ENCODE measurements at regions not wholly inside any gene's neighbourhood (a gene's known extent, or its start where the extent isn't known, plus 50 kb on each side); places are given as distances from the start of the nearest gene placed in this dataset.

GRCh38 chr15:95644100-95644875 lies 686.2 kb upstream of the NR2F2 start:
- no peaks in the 10 kb centered on the region for H3K27me3 ChIP-seq (ENCODE audit: control insufficient read depth in 1 of 2, insufficient read depth in 2 of 2, low read length in 2 of 2)
- intact Hi-C loops (cut with micrococcal nuclease; ENCODE audit: unreplicated experiment) (no loop called here), in situ Hi-C loops (cut with HindIII; ENCODE audit: extremely low pct_ligation_motif_present, low pct_unique_long_range_greater_than_20kb) (no loop called here)
- 3% methylated on average over 5 of the region's 5 CpGs for WGBS (ENCODE audit: low lambda C conversion rate)
- H2AFZ ChIP-seq (ENCODE audit: low read length): no peak overlapping the region
- FAIRE-seq: no peak
- POLR2A ChIA-PET: no interaction called here
- H3K27ac ChIP-seq (ENCODE audit: extremely low read length, insufficient read depth, low read length): no peak overlapping the region
- CTCF ChIA-PET (ENCODE audit: low intra/inter-chr PET ratio, low total read pairs): no interaction called here
- ATAC-seq: no peak
- no peak overlapping the region for H3K9ac ChIP-seq (ENCODE audit: insufficient read depth, low read depth, low read length)
- BruUV-seq (replicated peaks): no TSS peak
- H3K4me1 ChIP-seq (ENCODE audit: insufficient read depth, low read length): no peaks in the 10 kb centered on the region
- no peak overlapping the region for H3K4me2 ChIP-seq (ENCODE audit: low read depth, low read length)
- H3K36me3 ChIP-seq (replicated peaks in 1 of 2; ENCODE audit: control insufficient read depth in 1 of 2, insufficient read depth in 2 of 2, low read length in 2 of 2): no peaks in the 10 kb centered on the region
- DNase-seq (ENCODE audit: low spot score): no peak
- H3K9me3 ChIP-seq (ENCODE audit: low read length): peaks cover 18% of the 10 kb centered on the region; the same call in 1 of the 2 replicates
- H3K4me3 ChIP-seq (replicated peaks in 1 of 3; ENCODE audit: insufficient read depth in 1 of 3, low read depth in 2 of 3, low read length in 3 of 3): no peak overlapping the region
- no peaks in the 10 kb centered on the region for H3K79me2 ChIP-seq (ENCODE audit: insufficient read depth, low read length)
- no peaks in the 10 kb centered on the region for H4K20me1 ChIP-seq (ENCODE audit: insufficient read depth, low read length)
- TF ChIP-seq REL (CRISPR knock-in tag; conservative IDR thresholded peaks at IDR 0.05) (no peak), MAF1 (CRISPR knock-in tag; IDR thresholded peaks at IDR 0.05; ENCODE audit: borderline replicate concordance) (no peak), KLF15 (CRISPR knock-in tag; IDR thresholded peaks at IDR 0.05; ENCODE audit: borderline replicate concordance) (no peak), HMG20A (CRISPR knock-in tag; IDR thresholded peaks at IDR 0.05; ENCODE audit: borderline replicate concordance) (no peak), SAP130 (CRISPR knock-in tag; IDR thresholded peaks at IDR 0.05; ENCODE audit: low read depth) (no peak), ZFY (CRISPR knock-in tag; IDR thresholded peaks at IDR 0.05) (no peak), KAT2B (IDR thresholded peaks at IDR 0.05; ENCODE audit: borderline replicate concordance, low read depth, low read length) (no peak), HNF4A (CRISPR knock-in tag; IDR thresholded peaks at IDR 0.05) (no peak), MXD3 (CRISPR knock-in tag; IDR thresholded peaks at IDR 0.05) (no peak), FOXM1 (CRISPR knock-in tag; IDR thresholded peaks at IDR 0.05) (no peak), ZNF12 (CRISPR knock-in tag; IDR thresholded peaks at IDR 0.05) (no peak), ZNF839 (CRISPR knock-in tag; IDR thresholded peaks at IDR 0.05; ENCODE audit: borderline replicate concordance) (no peak), NCOA5 (CRISPR knock-in tag; IDR thresholded peaks at IDR 0.05) (no peak), SKIL (CRISPR knock-in tag; IDR thresholded peaks at IDR 0.05; ENCODE audit: borderline replicate concordance) (no peak), GABPA (IDR thresholded peaks at IDR 0.05; ENCODE audit: low read depth, low read length) (no peak), GABPA (CRISPR knock-in tag; IDR thresholded peaks at IDR 0.05; ENCODE audit: low read depth) (no peak), IRF2 (CRISPR knock-in tag; IDR thresholded peaks at IDR 0.05) (no peak)
- TF ChIP-seq, protein P1, sequence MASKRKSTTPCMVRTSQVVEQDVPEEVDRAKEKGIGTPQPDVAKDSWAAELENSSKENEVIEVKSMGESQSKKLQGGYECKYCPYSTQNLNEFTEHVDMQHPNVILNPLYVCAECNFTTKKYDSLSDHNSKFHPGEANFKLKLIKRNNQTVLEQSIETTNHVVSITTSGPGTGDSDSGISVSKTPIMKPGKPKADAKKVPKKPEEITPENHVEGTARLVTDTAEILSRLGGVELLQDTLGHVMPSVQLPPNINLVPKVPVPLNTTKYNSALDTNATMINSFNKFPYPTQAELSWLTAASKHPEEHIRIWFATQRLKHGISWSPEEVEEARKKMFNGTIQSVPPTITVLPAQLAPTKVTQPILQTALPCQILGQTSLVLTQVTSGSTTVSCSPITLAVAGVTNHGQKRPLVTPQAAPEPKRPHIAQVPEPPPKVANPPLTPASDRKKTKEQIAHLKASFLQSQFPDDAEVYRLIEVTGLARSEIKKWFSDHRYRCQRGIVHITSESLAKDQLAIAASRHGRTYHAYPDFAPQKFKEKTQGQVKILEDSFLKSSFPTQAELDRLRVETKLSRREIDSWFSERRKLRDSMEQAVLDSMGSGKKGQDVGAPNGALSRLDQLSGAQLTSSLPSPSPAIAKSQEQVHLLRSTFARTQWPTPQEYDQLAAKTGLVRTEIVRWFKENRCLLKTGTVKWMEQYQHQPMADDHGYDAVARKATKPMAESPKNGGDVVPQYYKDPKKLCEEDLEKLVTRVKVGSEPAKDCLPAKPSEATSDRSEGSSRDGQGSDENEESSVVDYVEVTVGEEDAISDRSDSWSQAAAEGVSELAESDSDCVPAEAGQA (IDR thresholded peaks at IDR 0.05; ENCODE audit: low read depth): no peak
- TF ChIP-seq, protein P1 (CRISPR knock-in tag; IDR thresholded peaks at IDR 0.05; ENCODE audit: borderline replicate concordance): no peak
